DND-41 (cell line): ENCODE measurements at regions not wholly inside any gene's neighbourhood (a gene's known extent, or its start where the extent isn't known, plus 50 kb on each side); places are given as distances from the start of the nearest gene placed in this dataset.
"Not testable (repeated sequence)": the region's sequence is repeated elsewhere in the genome, so short reads cannot be mapped to it uniquely, and the experiment has no call there.

Experiments
- EZH2 ChIP-seq: IDR thresholded peaks from 3 replicates; pipeline ENCODE4 v1.6.1; 2012; ENCODE audit warnings: borderline replicate concordance, low read depth, mild to moderate bottlenecking, moderate library complexity, low read length, inconsistent platforms; ENCODE audit not compliant: severe bottlenecking
- TF ChIP-seq, protein P1 (sequence below): IDR thresholded peaks from 2 replicates; pipeline ENCODE4 v1.5.1; 2012; ENCODE audit warnings: borderline replicate concordance, low read length, moderate library complexity, mild to moderate bottlenecking; ENCODE audit not compliant: poor library complexity, severe bottlenecking; ENCODE audit errors: extremely low read depth

DNA sequence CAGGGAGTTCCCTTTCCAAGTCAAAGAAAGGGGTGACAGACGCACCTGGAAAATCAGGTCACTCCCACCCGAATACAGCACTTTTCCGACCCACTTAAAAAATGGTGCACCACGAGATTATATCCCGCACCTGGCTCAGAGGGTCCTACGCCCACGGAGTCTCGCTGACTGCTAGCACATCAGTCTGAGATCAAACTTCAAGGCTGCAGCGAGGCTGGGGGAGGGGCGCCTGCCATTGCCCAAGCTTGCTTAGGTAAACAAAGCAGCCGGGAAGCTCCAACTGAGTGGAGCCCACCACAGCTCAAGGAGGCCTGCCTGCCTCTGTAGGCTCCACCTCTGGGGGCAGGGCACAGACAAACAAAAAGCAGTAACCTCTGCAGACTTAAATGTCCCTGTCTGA, 277.8 kb upstream of the ARHGAP42 start:
- TF ChIP-seq, protein P1, sequence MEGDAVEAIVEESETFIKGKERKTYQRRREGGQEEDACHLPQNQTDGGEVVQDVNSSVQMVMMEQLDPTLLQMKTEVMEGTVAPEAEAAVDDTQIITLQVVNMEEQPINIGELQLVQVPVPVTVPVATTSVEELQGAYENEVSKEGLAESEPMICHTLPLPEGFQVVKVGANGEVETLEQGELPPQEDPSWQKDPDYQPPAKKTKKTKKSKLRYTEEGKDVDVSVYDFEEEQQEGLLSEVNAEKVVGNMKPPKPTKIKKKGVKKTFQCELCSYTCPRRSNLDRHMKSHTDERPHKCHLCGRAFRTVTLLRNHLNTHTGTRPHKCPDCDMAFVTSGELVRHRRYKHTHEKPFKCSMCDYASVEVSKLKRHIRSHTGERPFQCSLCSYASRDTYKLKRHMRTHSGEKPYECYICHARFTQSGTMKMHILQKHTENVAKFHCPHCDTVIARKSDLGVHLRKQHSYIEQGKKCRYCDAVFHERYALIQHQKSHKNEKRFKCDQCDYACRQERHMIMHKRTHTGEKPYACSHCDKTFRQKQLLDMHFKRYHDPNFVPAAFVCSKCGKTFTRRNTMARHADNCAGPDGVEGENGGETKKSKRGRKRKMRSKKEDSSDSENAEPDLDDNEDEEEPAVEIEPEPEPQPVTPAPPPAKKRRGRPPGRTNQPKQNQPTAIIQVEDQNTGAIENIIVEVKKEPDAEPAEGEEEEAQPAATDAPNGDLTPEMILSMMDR: not testable (repeated sequence)
- not testable (repeated sequence) for TF ChIP-seq EZH2
